HCT116 (cell line): ENCODE measurements at regions not wholly inside any gene's neighbourhood (a gene's known extent, or its start where the extent isn't known, plus 50 kb on each side); places are given as distances from the start of the nearest gene placed in this dataset.

Experiments used
- ATAC-seq: fragments of 200-7000 bp; cut with Tn5 transposase; 2 replicates; pipeline ENCODE4 v1.9.1; 2020; ENCODE audit warnings: mild to moderate bottlenecking, moderate library complexity
- BruUV-seq: library from RNA; stranded (reverse); fragments of 400-500 nt; replicated peaks from 2 replicates; lab custom pipeline; 2021; lab: Mats Ljungman, UMichigan
- CTCF ChIA-PET: fragments of 300-600 bp; sonication (Branson Sonifier 250); formaldehyde crosslinking; loops from one replicate; lab custom pipeline; 2021; ENCODE audit warnings: antibody characterized with exemption; lab: Charles Lee
- POLR2A ChIA-PET: fragments of 300-600, 350-600 bp; sonication (Branson Sonifier 250); formaldehyde crosslinking; loops from one replicate; lab custom pipeline; 2021; ENCODE audit warnings: antibody characterized with exemption; lab: Charles Lee
- RAD21 ChIA-PET, 2 experiments: fragments of 300-600 bp; sonication (Branson Sonifier 250); formaldehyde crosslinking; loops; one replicate each; lab custom pipeline; 2023; ENCODE audit warnings: low total read pairs in 2 of 2; ENCODE audit not compliant: uncharacterized antibody in 2 of 2, unreplicated experiment in 2 of 2, low non-redundant PET in 1 of 2; lab: Charles Lee
- DNase-seq: peaks from one replicate; pipeline ENCODE4 v3.0.0-alpha.2; 2010; ENCODE audit warnings: low read depth, low spot score
- H2AFZ ChIP-seq: fragments of 200-600 bp; shearing (Covaris generic), sonication (generic); 2 replicates; pipeline ENCODE4 v1.6.1; 2017; ENCODE audit warnings: low read depth, mixed run types, mixed read lengths, antibody characterized with exemption, low read length; ENCODE audit not compliant: poor library complexity, severe bottlenecking
- H3K27ac ChIP-seq: 2 replicates; pipeline ENCODE4 v1.5.1; 2012; ENCODE audit warnings: low read depth, low read length
- H3K27me3 ChIP-seq: fragments of 200-600 bp; sonication (generic); 2 replicates; pipeline ENCODE4 v1.6.1; 2016; ENCODE audit warnings: mixed run types, low read length, mixed read lengths; ENCODE audit not compliant: insufficient read depth
- H3K36me3 ChIP-seq, 2 experiments: fragments of 200-500 bp in 1 of 2; fragments of 200-600 bp in 1 of 2; sonication (Bioruptor generic) in 1 of 2; sonication (generic) in 1 of 2; 2 replicates each; pipeline versions ENCODE4 v1.5.1 to v1.6.1; 2014 to 2016; ENCODE audit warnings: low read length in 2 of 2, inconsistent platforms in 1 of 2, mixed read lengths in 1 of 2, mixed run types in 1 of 2; ENCODE audit not compliant: insufficient read depth in 2 of 2, control insufficient read depth in 1 of 2
- H3K4me1 ChIP-seq, 2 experiments: fragments of 200-600 bp in 1 of 2; sonication (generic) in 1 of 2; 2 replicates each; pipeline versions ENCODE4 v1.5.1 to v1.6.1; 2012 to 2017; ENCODE audit warnings: low read length in 2 of 2, inconsistent platforms in 1 of 2, mild to moderate bottlenecking in 1 of 2, mixed read lengths in 1 of 2, mixed run types in 1 of 2, moderate library complexity in 1 of 2; ENCODE audit not compliant: insufficient read depth in 2 of 2, control insufficient read depth in 1 of 2
- H3K4me2 ChIP-seq: fragments of 200-600 bp; sonication (generic); 2 replicates; pipeline ENCODE4 v1.6.1; 2017; ENCODE audit warnings: mixed run types, low read length, mixed read lengths
- H3K4me3 ChIP-seq, 2 experiments: fragments of 200-600 bp in 1 of 2; sonication (generic) in 1 of 2; replicated peaks in 1 of 2; 2 replicates each; pipeline ENCODE4 v1.5.1; 2011 to 2016; ENCODE audit warnings: low read length in 2 of 2, control low read depth in 1 of 2, low read depth in 1 of 2, mild to moderate bottlenecking in 1 of 2, mixed read lengths in 1 of 2, mixed run types in 1 of 2
- H3K79me2 ChIP-seq: fragments of 200-600 bp; sonication (generic); 2 replicates; pipeline ENCODE4 v1.6.1; 2017; ENCODE audit warnings: mild to moderate bottlenecking, mixed run types, low read length, moderate library complexity, mixed read lengths; ENCODE audit not compliant: insufficient read depth
- H3K9ac ChIP-seq: fragments of 200-600 bp; sonication (generic); 2 replicates; pipeline ENCODE4 v1.6.1; 2016; ENCODE audit warnings: low read length, mixed read lengths
- H3K9me2 ChIP-seq: fragments of 200-600 bp; sonication (generic), shearing (Covaris generic); 2 replicates; pipeline ENCODE4 v1.6.1; 2017; ENCODE audit warnings: mixed run types, mild to moderate bottlenecking, moderate library complexity; ENCODE audit not compliant: insufficient read depth
- H3K9me3 ChIP-seq, 2 experiments: fragments of 200-500 bp in 1 of 2; fragments of 200-600 bp in 1 of 2; sonication (Bioruptor generic) in 1 of 2; sonication (generic) in 1 of 2; 2 replicates each; pipeline ENCODE4 v1.6.1; 2014 to 2017; ENCODE audit warnings: low read length in 2 of 2, mixed read lengths in 2 of 2, inconsistent platforms in 1 of 2, low read depth in 1 of 2, mild to moderate bottlenecking in 1 of 2, mixed run types in 1 of 2, moderate library complexity in 1 of 2; ENCODE audit not compliant: control insufficient read depth in 1 of 2, insufficient read depth in 1 of 2
- H4K20me1 ChIP-seq: fragments of 200-600 bp; sonication (generic), shearing (Covaris generic); 2 replicates; pipeline ENCODE4 v1.6.1; 2017; ENCODE audit warnings: mixed run types, mild to moderate bottlenecking, moderate library complexity; ENCODE audit not compliant: insufficient read depth
- CEBPB ChIP-seq: IDR thresholded peaks from 2 replicates; pipeline ENCODE4 v1.6.1; 2012; ENCODE audit warnings: low read depth
- EGR1 ChIP-seq: IDR thresholded peaks from 2 replicates; pipeline ENCODE4 v1.6.1; 2012; ENCODE audit warnings: low read depth
- ELF1 ChIP-seq: IDR thresholded peaks from 2 replicates; pipeline ENCODE4 v1.6.1; 2012; ENCODE audit warnings: low read depth, borderline replicate concordance
- EZH2 ChIP-seq: fragments of 200-600 bp; sonication (generic); IDR thresholded peaks from 2 replicates; pipeline ENCODE4 v1.6.1; 2017; ENCODE audit warnings: antibody characterized with exemption, mixed run types
- EZH2phosphoT487 ChIP-seq: fragments of 200-600 bp; IDR thresholded peaks from 2 replicates; pipeline ENCODE4 v1.6.1; 2018; ENCODE audit warnings: antibody characterized with exemption, borderline replicate concordance
- FOSL1 ChIP-seq: IDR thresholded peaks from 2 replicates; pipeline ENCODE4 v1.6.1; 2012; ENCODE audit warnings: low read depth
- JUND ChIP-seq: IDR thresholded peaks from 2 replicates; pipeline ENCODE4 v1.6.1; 2012
- POLR2A ChIP-seq: IDR thresholded peaks from 2 replicates; pipeline ENCODE4 v1.7.0; 2011; ENCODE audit warnings: borderline replicate concordance; ENCODE audit not compliant: insufficient read depth, insufficient read length; ENCODE audit errors: extremely low read depth
- POLR2AphosphoS5 ChIP-seq: IDR thresholded peaks from 2 replicates; pipeline ENCODE4 v1.6.1; 2011; ENCODE audit warnings: mild to moderate bottlenecking, low read depth, low read length, moderate library complexity
- RAD21 ChIP-seq: IDR thresholded peaks from 2 replicates; pipeline ENCODE4 v1.6.1; 2012; ENCODE audit warnings: low read depth, mild to moderate bottlenecking
- SIN3A ChIP-seq: IDR thresholded peaks from 2 replicates; pipeline ENCODE4 v1.6.1; 2012; ENCODE audit warnings: low read depth
- SP1 ChIP-seq: IDR thresholded peaks from 2 replicates; pipeline ENCODE4 v1.6.1; 2012; ENCODE audit warnings: low read depth
- SRF ChIP-seq: IDR thresholded peaks from 2 replicates; pipeline ENCODE4 v1.6.1; 2012; ENCODE audit warnings: low read depth
- TCF7L2 ChIP-seq: IDR thresholded peaks from 2 replicates; pipeline ENCODE4 v1.7.0; 2011; ENCODE audit warnings: borderline replicate concordance, inconsistent platforms; ENCODE audit not compliant: insufficient read depth, insufficient read length; ENCODE audit errors: extremely low read depth
- YY1 ChIP-seq: IDR thresholded peaks from 2 replicates; pipeline ENCODE4 v1.6.1; 2011; ENCODE audit warnings: low read length, low read depth, moderate library complexity, mild to moderate bottlenecking; ENCODE audit not compliant: insufficient replicate concordance; ENCODE audit errors: extremely low read depth
- ZFX ChIP-seq: fragments of 450-650 bp; IDR thresholded peaks from 2 replicates; pipeline ENCODE4 v1.6.1; 2017
- intact Hi-C: fragments of 100-400 bp; cut with micrococcal nuclease; formaldehyde crosslinking; loops from 2 replicates; pipeline ENCODE4 v1.10.0; 2022
- TF ChIP-seq, protein P1 (sequence below): IDR thresholded peaks from 2 replicates; pipeline ENCODE4 v1.6.1; 2012
- TF ChIP-seq, protein P2 (sequence below), 3 experiments: fragments of 200-600 bp in 1 of 3; sonication (generic) in 1 of 3; IDR thresholded peaks in 2 of 3; conservative IDR thresholded peaks in 1 of 3; 2 replicates each; pipeline ENCODE4 v1.5.1; 2012 to 2017; ENCODE audit warnings: low read depth in 2 of 3, low read length in 2 of 3, antibody characterized with exemption in 1 of 3, borderline replicate concordance in 1 of 3, control low read depth in 1 of 3, mild to moderate bottlenecking in 1 of 3, mixed read lengths in 1 of 3, mixed run types in 1 of 3, moderate library complexity in 1 of 3; ENCODE audit not compliant: insufficient read depth in 1 of 3
- TF ChIP-seq, protein P3 (sequence below): IDR thresholded peaks from 2 replicates; pipeline ENCODE4 v1.6.1; 2011; ENCODE audit warnings: mild to moderate bottlenecking, low read length, moderate library complexity; ENCODE audit not compliant: insufficient replicate concordance; ENCODE audit errors: extremely low read depth
- TF ChIP-seq, protein P4 (sequence below): IDR thresholded peaks from 2 replicates; pipeline ENCODE4 v1.6.1; 2012; ENCODE audit warnings: low read depth

DNA sequence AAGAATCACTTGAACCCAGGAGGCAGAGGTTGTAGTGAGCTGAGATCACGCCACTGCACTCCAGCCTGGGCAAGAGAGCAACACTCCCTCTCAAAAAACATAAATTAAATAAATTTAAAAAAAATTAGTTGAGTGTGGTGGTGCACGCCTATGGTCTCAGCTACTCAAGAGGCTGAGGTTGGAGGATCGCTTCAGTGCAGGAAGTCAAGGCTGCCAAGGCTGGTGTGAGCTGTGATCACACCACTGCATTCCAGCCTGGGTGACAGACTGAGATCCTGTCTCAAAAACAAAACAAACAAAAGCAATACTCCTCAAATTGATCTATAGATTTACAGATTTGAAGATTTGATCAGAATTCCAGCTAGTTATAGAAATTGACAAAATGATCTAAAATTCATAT lies 92.7 kb upstream of the RESF1 start (continued):
- TF ChIP-seq SP1 (no peak), SRF (no peak), ZFX (no peak)
- TF ChIP-seq, protein P1, sequence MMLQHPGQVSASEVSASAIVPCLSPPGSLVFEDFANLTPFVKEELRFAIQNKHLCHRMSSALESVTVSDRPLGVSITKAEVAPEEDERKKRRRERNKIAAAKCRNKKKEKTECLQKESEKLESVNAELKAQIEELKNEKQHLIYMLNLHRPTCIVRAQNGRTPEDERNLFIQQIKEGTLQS = no peak

DNA sequence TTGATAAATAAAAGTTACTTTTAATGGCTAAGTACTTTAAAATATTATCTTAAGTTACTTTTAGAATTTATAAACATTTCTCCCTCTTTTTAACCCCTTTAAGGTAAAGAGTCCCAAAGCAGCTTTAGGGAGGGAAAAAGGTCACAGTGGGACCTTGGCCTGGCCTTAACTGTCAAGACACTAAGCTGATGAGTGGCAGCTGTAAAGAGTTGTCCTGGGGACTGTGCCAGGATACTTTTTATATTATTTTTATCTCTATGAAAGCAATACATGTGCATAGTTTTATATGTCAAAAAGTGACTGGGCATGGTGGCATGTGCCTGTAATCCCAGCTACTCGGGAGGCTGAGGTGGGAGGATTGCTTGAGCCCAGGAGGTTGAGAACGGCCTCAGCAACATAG lies 94.2 kb upstream of the RESF1 start:
- Histone ChIP-seq H3K27ac (no peak overlapping the region), H3K4me1 (0 out of 4 replicates have a peak, but pooled peaks cover 0 to 3% of the 10 kb centered on the region in 2 experiments), H4K20me1 (no peaks in the 10 kb centered on the region), H3K36me3 (no peaks in the 10 kb centered on the region), H3K79me2 (no peaks in the 10 kb centered on the region), H3K4me2 (no peak overlapping the region), H2AFZ (no peak overlapping the region), H3K9ac (no peak overlapping the region), H3K4me3 (no peak overlapping the region), H3K9me3 (no peaks in the 10 kb centered on the region), H3K27me3 (no peaks in the 10 kb centered on the region), H3K9me2 (no peaks in the 10 kb centered on the region)
- ChIA-PET CTCF (no interaction called here), RAD21 (no interaction called here), POLR2A (no interaction called here)
- intact Hi-C loops = no loop called here
- DNase-seq = no peak
- BruUV-seq = no TSS peak
- no peak for ATAC-seq
- no peak for TF ChIP-seq POLR2AphosphoS5
- TF ChIP-seq, protein P1 = no peak
- TF ChIP-seq EZH2phosphoT487 = no peak
- TF ChIP-seq EGR1 = no peak
- TF ChIP-seq, protein P2, sequence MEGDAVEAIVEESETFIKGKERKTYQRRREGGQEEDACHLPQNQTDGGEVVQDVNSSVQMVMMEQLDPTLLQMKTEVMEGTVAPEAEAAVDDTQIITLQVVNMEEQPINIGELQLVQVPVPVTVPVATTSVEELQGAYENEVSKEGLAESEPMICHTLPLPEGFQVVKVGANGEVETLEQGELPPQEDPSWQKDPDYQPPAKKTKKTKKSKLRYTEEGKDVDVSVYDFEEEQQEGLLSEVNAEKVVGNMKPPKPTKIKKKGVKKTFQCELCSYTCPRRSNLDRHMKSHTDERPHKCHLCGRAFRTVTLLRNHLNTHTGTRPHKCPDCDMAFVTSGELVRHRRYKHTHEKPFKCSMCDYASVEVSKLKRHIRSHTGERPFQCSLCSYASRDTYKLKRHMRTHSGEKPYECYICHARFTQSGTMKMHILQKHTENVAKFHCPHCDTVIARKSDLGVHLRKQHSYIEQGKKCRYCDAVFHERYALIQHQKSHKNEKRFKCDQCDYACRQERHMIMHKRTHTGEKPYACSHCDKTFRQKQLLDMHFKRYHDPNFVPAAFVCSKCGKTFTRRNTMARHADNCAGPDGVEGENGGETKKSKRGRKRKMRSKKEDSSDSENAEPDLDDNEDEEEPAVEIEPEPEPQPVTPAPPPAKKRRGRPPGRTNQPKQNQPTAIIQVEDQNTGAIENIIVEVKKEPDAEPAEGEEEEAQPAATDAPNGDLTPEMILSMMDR (IDR thresholded peaks at IDR 0.05 in 2 of 3, conservative IDR thresholded peaks at IDR 0.05 in 1 of 3; ENCODE audit: borderline replicate concordance in 1 of 3, insufficient read depth in 1 of 3, low read depth in 2 of 3, low read length in 2 of 3) = no peak
- TF ChIP-seq CEBPB = no peak
- TF ChIP-seq, protein P3, sequence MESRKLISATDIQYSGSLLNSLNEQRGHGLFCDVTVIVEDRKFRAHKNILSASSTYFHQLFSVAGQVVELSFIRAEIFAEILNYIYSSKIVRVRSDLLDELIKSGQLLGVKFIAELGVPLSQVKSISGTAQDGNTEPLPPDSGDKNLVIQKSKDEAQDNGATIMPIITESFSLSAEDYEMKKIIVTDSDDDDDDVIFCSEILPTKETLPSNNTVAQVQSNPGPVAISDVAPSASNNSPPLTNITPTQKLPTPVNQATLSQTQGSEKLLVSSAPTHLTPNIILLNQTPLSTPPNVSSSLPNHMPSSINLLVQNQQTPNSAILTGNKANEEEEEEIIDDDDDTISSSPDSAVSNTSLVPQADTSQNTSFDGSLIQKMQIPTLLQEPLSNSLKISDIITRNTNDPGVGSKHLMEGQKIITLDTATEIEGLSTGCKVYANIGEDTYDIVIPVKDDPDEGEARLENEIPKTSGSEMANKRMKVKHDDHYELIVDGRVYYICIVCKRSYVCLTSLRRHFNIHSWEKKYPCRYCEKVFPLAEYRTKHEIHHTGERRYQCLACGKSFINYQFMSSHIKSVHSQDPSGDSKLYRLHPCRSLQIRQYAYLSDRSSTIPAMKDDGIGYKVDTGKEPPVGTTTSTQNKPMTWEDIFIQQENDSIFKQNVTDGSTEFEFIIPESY = no peak
- TF ChIP-seq ELF1 = no peak
- no peak for TF ChIP-seq EZH2
- no peak for TF ChIP-seq JUND
- no peak for TF ChIP-seq TCF7L2
- TF ChIP-seq YY1 = no peak
- no peak for TF ChIP-seq SRF
- TF ChIP-seq RAD21 = no peak
- TF ChIP-seq, protein P4, sequence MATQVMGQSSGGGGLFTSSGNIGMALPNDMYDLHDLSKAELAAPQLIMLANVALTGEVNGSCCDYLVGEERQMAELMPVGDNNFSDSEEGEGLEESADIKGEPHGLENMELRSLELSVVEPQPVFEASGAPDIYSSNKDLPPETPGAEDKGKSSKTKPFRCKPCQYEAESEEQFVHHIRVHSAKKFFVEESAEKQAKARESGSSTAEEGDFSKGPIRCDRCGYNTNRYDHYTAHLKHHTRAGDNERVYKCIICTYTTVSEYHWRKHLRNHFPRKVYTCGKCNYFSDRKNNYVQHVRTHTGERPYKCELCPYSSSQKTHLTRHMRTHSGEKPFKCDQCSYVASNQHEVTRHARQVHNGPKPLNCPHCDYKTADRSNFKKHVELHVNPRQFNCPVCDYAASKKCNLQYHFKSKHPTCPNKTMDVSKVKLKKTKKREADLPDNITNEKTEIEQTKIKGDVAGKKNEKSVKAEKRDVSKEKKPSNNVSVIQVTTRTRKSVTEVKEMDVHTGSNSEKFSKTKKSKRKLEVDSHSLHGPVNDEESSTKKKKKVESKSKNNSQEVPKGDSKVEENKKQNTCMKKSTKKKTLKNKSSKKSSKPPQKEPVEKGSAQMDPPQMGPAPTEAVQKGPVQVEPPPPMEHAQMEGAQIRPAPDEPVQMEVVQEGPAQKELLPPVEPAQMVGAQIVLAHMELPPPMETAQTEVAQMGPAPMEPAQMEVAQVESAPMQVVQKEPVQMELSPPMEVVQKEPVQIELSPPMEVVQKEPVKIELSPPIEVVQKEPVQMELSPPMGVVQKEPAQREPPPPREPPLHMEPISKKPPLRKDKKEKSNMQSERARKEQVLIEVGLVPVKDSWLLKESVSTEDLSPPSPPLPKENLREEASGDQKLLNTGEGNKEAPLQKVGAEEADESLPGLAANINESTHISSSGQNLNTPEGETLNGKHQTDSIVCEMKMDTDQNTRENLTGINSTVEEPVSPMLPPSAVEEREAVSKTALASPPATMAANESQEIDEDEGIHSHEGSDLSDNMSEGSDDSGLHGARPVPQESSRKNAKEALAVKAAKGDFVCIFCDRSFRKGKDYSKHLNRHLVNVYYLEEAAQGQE = no peak
- no peak for TF ChIP-seq SIN3A
- no peak for TF ChIP-seq FOSL1
- TF ChIP-seq POLR2A = no peak
